Activated CD8-positive, alpha-beta T cell treated with anti-CD3 and anti-CD28 coated beads for 36 hours (primary cell): ENCODE measurements at regions not wholly inside any gene's neighbourhood (a gene's known extent, or its start where the extent isn't known, plus 50 kb on each side); places are given as distances from the start of the nearest gene placed in this dataset.

Experiments
- ATAC-seq: fragments of 200-7000 bp; cut with Tn5 transposase; one replicate; pipeline ENCODE4 v1.10.0; 2021; ENCODE audit warnings: mild to moderate bottlenecking, moderate library complexity
- CTCF ChIA-PET: fragments of 350-600 bp; sonication (Branson Sonifier 250); formaldehyde crosslinking; loops from one replicate; lab custom pipeline; 2021; ENCODE audit warnings: antibody characterized with exemption; lab: Charles Lee
- POLR2A ChIA-PET: fragments of 350-600 bp; sonication (Branson Sonifier 250); formaldehyde crosslinking; loops from one replicate; lab custom pipeline; 2021; ENCODE audit warnings: antibody characterized with exemption; lab: Charles Lee
- DNase-seq: peaks from one replicate; pipeline ENCODE4 v3.0.0-alpha.2; 2020
- H3K27ac Mint-ChIP-seq: one replicate; pipeline ENCODE4 v1.8.0; 2021; ENCODE audit warnings: mild to moderate bottlenecking, mixed read lengths
- H3K27me3 Mint-ChIP-seq: one replicate; pipeline ENCODE4 v1.8.0; 2021; ENCODE audit warnings: mixed read lengths
- H3K36me3 Mint-ChIP-seq: one replicate; pipeline ENCODE4 v1.8.0; 2021; ENCODE audit warnings: low read depth, mixed read lengths
- H3K4me1 Mint-ChIP-seq: one replicate; pipeline ENCODE4 v1.8.0; 2021; ENCODE audit warnings: low read depth, mixed read lengths
- H3K4me3 Mint-ChIP-seq: one replicate; pipeline ENCODE4 v1.8.0; 2021; ENCODE audit warnings: mild to moderate bottlenecking, moderate library complexity, mixed read lengths
- H3K9me3 Mint-ChIP-seq: one replicate; pipeline ENCODE4 v1.8.0; 2021; ENCODE audit warnings: mixed read lengths
- intact Hi-C: fragments of 100-400 bp; cut with micrococcal nuclease; formaldehyde crosslinking; loops from one replicate; pipeline ENCODE4 v1.10.0; 2022
- TF ChIP-seq, protein P1 (sequence below): fragments of 200-600 bp; IDR thresholded peaks from one replicate; pipeline ENCODE4 v1.8.0; 2022; ENCODE audit warnings: antibody characterized with exemption, mild to moderate bottlenecking

DNA sequence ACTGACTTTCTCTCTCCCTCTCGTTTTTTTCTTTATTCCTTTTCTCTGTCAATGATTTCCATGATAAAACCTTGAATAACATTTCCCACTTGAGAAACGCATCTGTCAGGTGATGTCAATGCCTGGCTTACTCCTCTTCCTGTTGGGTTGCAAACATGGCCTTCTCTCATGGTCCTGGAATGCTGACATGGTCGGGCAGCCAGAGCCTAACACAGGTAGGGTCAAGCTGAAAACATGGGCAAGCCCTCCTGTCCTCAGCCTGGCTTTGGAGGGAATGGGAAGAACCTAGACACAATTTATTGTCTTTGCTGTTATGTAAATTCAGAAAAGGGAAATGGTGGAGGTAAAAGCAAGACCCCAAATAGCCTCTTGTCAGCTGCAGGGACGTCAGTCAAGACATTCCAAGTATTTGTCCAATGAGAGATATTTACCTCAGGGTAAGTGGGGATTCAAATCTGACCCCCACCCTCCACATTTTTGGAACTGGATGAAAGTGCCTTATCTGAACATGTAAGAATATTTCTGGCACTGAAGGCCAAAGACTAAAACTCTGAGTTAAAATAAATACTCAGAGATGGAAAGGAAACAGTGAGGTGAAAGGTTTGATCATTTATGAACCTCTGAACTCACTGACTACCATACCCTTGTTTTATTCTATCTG lies 473.8 kb downstream of the SPRY1 start:
- POLR2A ChIA-PET: no interaction called here
- intact Hi-C loops: no loop called here
- TF ChIP-seq, protein P1, sequence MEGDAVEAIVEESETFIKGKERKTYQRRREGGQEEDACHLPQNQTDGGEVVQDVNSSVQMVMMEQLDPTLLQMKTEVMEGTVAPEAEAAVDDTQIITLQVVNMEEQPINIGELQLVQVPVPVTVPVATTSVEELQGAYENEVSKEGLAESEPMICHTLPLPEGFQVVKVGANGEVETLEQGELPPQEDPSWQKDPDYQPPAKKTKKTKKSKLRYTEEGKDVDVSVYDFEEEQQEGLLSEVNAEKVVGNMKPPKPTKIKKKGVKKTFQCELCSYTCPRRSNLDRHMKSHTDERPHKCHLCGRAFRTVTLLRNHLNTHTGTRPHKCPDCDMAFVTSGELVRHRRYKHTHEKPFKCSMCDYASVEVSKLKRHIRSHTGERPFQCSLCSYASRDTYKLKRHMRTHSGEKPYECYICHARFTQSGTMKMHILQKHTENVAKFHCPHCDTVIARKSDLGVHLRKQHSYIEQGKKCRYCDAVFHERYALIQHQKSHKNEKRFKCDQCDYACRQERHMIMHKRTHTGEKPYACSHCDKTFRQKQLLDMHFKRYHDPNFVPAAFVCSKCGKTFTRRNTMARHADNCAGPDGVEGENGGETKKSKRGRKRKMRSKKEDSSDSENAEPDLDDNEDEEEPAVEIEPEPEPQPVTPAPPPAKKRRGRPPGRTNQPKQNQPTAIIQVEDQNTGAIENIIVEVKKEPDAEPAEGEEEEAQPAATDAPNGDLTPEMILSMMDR: no peak
- Mint-ChIP-seq H3K27ac (no peak overlapping the region), H3K9me3 (peaks cover 4% of the 10 kb centered on the region), H3K4me1 (no peaks in the 10 kb centered on the region), H3K4me3 (no peak overlapping the region), H3K27me3 (peaks cover 2% of the 10 kb centered on the region), H3K36me3 (no peaks in the 10 kb centered on the region)
- CTCF ChIA-PET: no interaction called here
- no peak for DNase-seq
- ATAC-seq: no peak

DNA sequence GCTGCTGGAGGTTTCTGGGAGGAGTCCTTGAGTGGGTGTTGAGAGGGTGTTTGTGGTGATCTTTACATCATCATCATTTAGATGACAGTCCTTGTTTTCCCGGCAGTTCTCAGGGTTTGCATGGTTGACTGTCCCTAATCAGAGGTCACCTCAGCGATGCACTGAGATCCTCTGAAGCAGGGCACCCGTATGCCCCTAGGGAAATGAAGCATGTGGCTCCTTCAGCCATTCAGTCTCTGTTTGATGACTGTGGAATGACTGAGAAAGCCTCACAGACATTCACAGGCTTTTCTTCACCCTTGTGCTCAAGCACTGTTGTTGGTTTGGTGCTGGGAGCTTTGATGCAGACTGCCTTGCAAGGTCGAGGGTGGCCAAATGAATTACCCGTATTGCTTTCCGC lies 474.7 kb downstream of the SPRY1 start:
- CTCF ChIA-PET: interaction anchor here (1.1 kb wide), 1 partner anchor 10 kb away, joined by 3 read pairs; no protein-coding TSS in a partner anchor
- Mint-ChIP-seq H3K27me3 (peaks cover 2% of the 10 kb centered on the region), H3K4me3 (no peak overlapping the region), H3K36me3 (no peaks in the 10 kb centered on the region), H3K27ac (no peak overlapping the region), H3K4me1 (no peaks in the 10 kb centered on the region), H3K9me3 (peaks cover 4% of the 10 kb centered on the region)
- TF ChIP-seq, protein P1: no peak
- DNase-seq (no peak), ATAC-seq (no peak)
- intact Hi-C loops: no loop called here
- POLR2A ChIA-PET: no interaction called here

DNA sequence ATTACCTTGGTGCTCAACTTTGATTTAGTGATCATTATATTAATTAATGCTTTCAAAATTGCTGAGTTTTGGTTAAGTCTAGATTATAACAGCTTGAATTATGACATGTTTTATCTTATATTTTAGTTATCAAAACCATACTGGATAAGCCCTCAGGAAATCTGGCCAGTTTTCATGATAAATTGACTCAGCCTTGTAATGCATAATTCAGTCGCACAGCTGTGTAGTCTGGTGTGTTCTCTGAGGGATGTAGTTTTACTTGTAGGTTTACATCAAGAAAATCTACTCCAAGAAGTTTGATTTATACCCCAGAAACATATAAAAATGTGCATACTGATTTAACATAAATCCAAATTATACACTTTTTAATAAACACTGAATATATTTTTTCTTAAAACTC lies 477.5 kb downstream of the SPRY1 start:
- ChIA-PET POLR2A (no interaction called here), CTCF (no interaction called here)
- H3K4me1 Mint-ChIP-seq: no peaks in the 10 kb centered on the region
- H3K27ac Mint-ChIP-seq: no peak overlapping the region
- peaks cover 5% of the 10 kb centered on the region for H3K27me3 Mint-ChIP-seq
- DNase-seq (no peak), ATAC-seq (no peak)
- no peaks in the 10 kb centered on the region for H3K36me3 Mint-ChIP-seq
- intact Hi-C loops: no loop called here
- H3K9me3 Mint-ChIP-seq: no peaks in the 10 kb centered on the region
- no peak overlapping the region for H3K4me3 Mint-ChIP-seq
- TF ChIP-seq, protein P1: no peak

DNA sequence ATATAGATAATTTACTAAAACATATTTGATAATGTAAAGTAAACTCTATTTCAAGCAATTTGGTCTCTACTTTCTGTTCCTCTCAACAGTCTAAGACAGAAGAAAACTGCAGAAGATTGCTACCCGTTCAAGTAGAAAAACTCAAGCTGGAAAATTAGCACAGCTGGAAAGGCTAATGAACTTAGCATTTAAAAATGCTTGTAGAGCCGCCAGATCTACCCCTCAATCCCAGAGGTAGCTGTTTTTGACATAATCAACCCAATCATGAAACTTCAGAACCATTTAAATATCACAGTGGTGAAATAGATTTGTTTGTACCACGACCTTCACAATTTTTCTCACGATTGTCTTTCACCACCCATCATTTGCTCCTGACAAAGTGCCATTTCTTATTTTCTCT lies 479.5 kb downstream of the SPRY1 start:
- intact Hi-C loops: no loop called here
- Mint-ChIP-seq H3K27me3 (peaks cover 3% of the 10 kb centered on the region), H3K9me3 (no peaks in the 10 kb centered on the region), H3K36me3 (no peaks in the 10 kb centered on the region), H3K4me3 (no peak overlapping the region), H3K4me1 (no peaks in the 10 kb centered on the region), H3K27ac (no peak overlapping the region)
- ATAC-seq (no peak), DNase-seq (no peak)
- ChIA-PET POLR2A (no interaction called here), CTCF (no interaction called here)
- TF ChIP-seq, protein P1: no peak

DNA sequence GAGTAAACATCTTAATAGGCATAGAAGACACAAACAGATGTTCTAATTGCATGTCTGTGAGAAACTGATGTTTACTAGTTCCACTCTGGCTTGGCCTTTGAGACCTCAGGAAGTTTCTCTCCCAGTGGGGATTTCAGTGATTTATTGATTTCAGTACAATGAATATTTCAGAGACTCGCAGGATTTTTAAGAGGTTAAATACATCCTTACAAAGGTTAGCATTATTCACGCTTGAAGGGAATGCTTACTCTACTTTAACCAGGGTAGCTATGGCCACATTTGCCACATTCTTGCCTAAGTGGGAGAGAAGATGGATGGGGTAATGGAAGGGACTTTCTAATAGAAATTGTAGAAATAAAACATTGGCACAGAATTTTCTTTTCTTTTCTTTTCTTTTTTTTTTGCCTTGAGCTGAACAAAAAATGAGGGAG lies 480.1 kb downstream of the SPRY1 start:
- Mint-ChIP-seq H3K9me3 (no peaks in the 10 kb centered on the region), H3K27ac (no peak overlapping the region), H3K27me3 (peaks cover 3% of the 10 kb centered on the region), H3K4me1 (no peaks in the 10 kb centered on the region), H3K4me3 (no peak overlapping the region), H3K36me3 (no peaks in the 10 kb centered on the region)
- ChIA-PET POLR2A (interaction anchor here (0.6 kb wide), 1 partner anchor 314 kb away, joined by 3 read pairs; no protein-coding TSS in a partner anchor), CTCF (no interaction called here)
- intact Hi-C loops: no loop called here
- no peak for DNase-seq
- TF ChIP-seq, protein P1: no peak
- ATAC-seq: no peak
